ENCODE measurements at regions not wholly inside any gene's neighbourhood (a gene's known extent, or its start where the extent isn't known, plus 50 kb on each side); places are given as distances from the start of the nearest gene placed in this dataset.

GRCh38 chr16:59042301-59042700 is 308.2 kb upstream of the GOT2 start:
- H3K27me3 ChIP-seq (ENCODE audit: low read length) = no peaks in the 10 kb centered on the region
- H3F3A ChIP-seq (ENCODE audit: insufficient read depth) = no peaks in the 10 kb centered on the region
- H3K4me2 ChIP-seq (ENCODE audit: low read depth, low read length, poor library complexity, severe bottlenecking) = no peak overlapping the region
- no peaks in the 10 kb centered on the region for H3K9me2 ChIP-seq (replicated peaks; ENCODE audit: insufficient read depth, low read length)
- H2AFZ ChIP-seq (ENCODE audit: low read depth, low read length, severe bottlenecking) = no peak overlapping the region
- no peak overlapping the region for H3K9ac ChIP-seq (ENCODE audit: low read length)
- TF ChIP-seq EZH2phosphoT487 (conservative IDR thresholded peaks at IDR 0.05; ENCODE audit: low read length) (no peak), CTCF (IDR thresholded peaks at IDR 0.05; ENCODE audit: insufficient read depth, low read length, poor library complexity, severe bottlenecking) (no peak)
- H3K4me3 ChIP-seq (ENCODE audit: insufficient read depth, low read length, poor library complexity, severe bottlenecking) = no peak overlapping the region
- no peaks in the 10 kb centered on the region for H3K9me3 ChIP-seq (ENCODE audit: insufficient read depth, low read length)
- no peaks in the 10 kb centered on the region for H3K36me3 ChIP-seq (ENCODE audit: low read length)
- no peaks in the 10 kb centered on the region for H4K20me1 ChIP-seq (ENCODE audit: low read depth, low read length)
- H3K79me2 ChIP-seq (ENCODE audit: insufficient read depth, low read length) = no peaks in the 10 kb centered on the region
- no peak overlapping the region for H3K27ac ChIP-seq (ENCODE audit: low read depth, low read length)

- Histone ChIP-seq H3F3A (ENCODE audit: insufficient read depth) (no peaks in the 10 kb centered on the region), H2AFZ (ENCODE audit: low read depth, low read length, severe bottlenecking) (no peak overlapping the region), H3K27ac (ENCODE audit: low read depth, low read length) (no peak overlapping the region), H3K36me3 (ENCODE audit: low read length) (no peaks in the 10 kb centered on the region), H3K9me2 (replicated peaks; ENCODE audit: insufficient read depth, low read length) (no peaks in the 10 kb centered on the region), H3K79me2 (ENCODE audit: insufficient read depth, low read length) (no peaks in the 10 kb centered on the region), H3K4me3 (ENCODE audit: insufficient read depth, low read length, poor library complexity, severe bottlenecking) (no peak overlapping the region), H3K9me3 (ENCODE audit: insufficient read depth, low read length) (no peaks in the 10 kb centered on the region), H3K9ac (ENCODE audit: low read length) (no peak overlapping the region), H4K20me1 (ENCODE audit: low read depth, low read length) (no peaks in the 10 kb centered on the region), H3K4me2 (ENCODE audit: low read depth, low read length, poor library complexity, severe bottlenecking) (no peak overlapping the region), H3K27me3 (ENCODE audit: low read length) (no peaks in the 10 kb centered on the region)
- TF ChIP-seq CTCF (IDR thresholded peaks at IDR 0.05; ENCODE audit: insufficient read depth, low read length, poor library complexity, severe bottlenecking) (no peak), EZH2phosphoT487 (conservative IDR thresholded peaks at IDR 0.05; ENCODE audit: low read length) (no peak)
These were observed 305.1 kb upstream of the GOT2 start for GRCh38 chr16:59039066-59039720.

- Histone ChIP-seq H3K79me2 (ENCODE audit: insufficient read depth, low read length) (no peaks in the 10 kb centered on the region), H4K20me1 (ENCODE audit: low read depth, low read length) (no peaks in the 10 kb centered on the region), H3K36me3 (ENCODE audit: low read length) (no peaks in the 10 kb centered on the region), H3K9me3 (ENCODE audit: insufficient read depth, low read length) (no peaks in the 10 kb centered on the region), H3K9me2 (replicated peaks; ENCODE audit: insufficient read depth, low read length) (no peaks in the 10 kb centered on the region), H3F3A (ENCODE audit: insufficient read depth) (no peaks in the 10 kb centered on the region), H3K4me2 (ENCODE audit: low read depth, low read length, poor library complexity, severe bottlenecking) (no peak overlapping the region), H3K9ac (ENCODE audit: low read length) (no peak overlapping the region), H2AFZ (ENCODE audit: low read depth, low read length, severe bottlenecking) (no peak overlapping the region), H3K27ac (ENCODE audit: low read depth, low read length) (no peak overlapping the region), H3K27me3 (ENCODE audit: low read length) (no peaks in the 10 kb centered on the region), H3K4me3 (ENCODE audit: insufficient read depth, low read length, poor library complexity, severe bottlenecking) (no peak overlapping the region)
- TF ChIP-seq CTCF (IDR thresholded peaks at IDR 0.05; ENCODE audit: insufficient read depth, low read length, poor library complexity, severe bottlenecking) (no peak), EZH2phosphoT487 (conservative IDR thresholded peaks at IDR 0.05; ENCODE audit: low read length) (no peak)
These were observed 296.9 kb upstream of the GOT2 start for GRCh38 chr16:59030923-59031485.

Measured in SU-DHL-6 (cell line).